Caco-2 (cell line): ENCODE measurements at regions not wholly inside any gene's neighbourhood (a gene's known extent, or its start where the extent isn't known, plus 50 kb on each side); places are given as distances from the start of the nearest gene placed in this dataset.

Source experiments
- BruUV-seq: library from RNA; stranded (reverse); fragments of 400-500 nt; replicated peaks from 2 replicates; lab custom pipeline; 2021; lab: Mats Ljungman, UMichigan
- CTCF ChIA-PET: fragments of 300-600 bp; sonication (Branson Sonifier 250); formaldehyde crosslinking; loops from one replicate; lab custom pipeline; 2022; ENCODE audit warnings: antibody characterized with exemption; lab: Charles Lee
- POLR2A ChIA-PET: fragments of 300-600 bp; sonication (Branson Sonifier 250); formaldehyde crosslinking; loops from one replicate; lab custom pipeline; 2022; ENCODE audit warnings: antibody characterized with exemption; lab: Charles Lee
- DNase-seq, 2 experiments: peaks; one replicate each; pipeline versions ENCODE4 v3.0.0 to v3.0.0-alpha.2; 2020 to 2022
- H3K27me3 ChIP-seq: replicated peaks from 2 replicates; pipeline ENCODE4 v1.6.0; 2011; ENCODE audit warnings: low read length; ENCODE audit not compliant: control insufficient read depth, insufficient read depth
- H3K36me3 ChIP-seq: 2 replicates; pipeline ENCODE4 v1.5.1; 2011; ENCODE audit warnings: low read length; ENCODE audit not compliant: control insufficient read depth, insufficient read depth
- H3K4me1 ChIP-seq: fragments of 250-450 bp; sonication (Bioruptor Pico); 2 replicates; pipeline ENCODE4 v1.5.1; 2020; ENCODE audit warnings: mild to moderate bottlenecking
- H3K4me3 ChIP-seq: 2 replicates; pipeline ENCODE4 v1.5.1; 2011; ENCODE audit warnings: low read depth, mild to moderate bottlenecking, control low read depth, low read length
- H3K9me3 ChIP-seq: fragments of 250-450 bp; sonication (Bioruptor Pico); 2 replicates; pipeline ENCODE4 v1.5.1; 2020; ENCODE audit warnings: mild to moderate bottlenecking, moderate library complexity
- H3K27ac Mint-ChIP-seq: one replicate; pipeline ENCODE4 v1.8.0; 2022; ENCODE audit warnings: mixed read lengths; ENCODE audit not compliant: unreplicated experiment
- H3K27me3 Mint-ChIP-seq: one replicate; pipeline ENCODE4 v1.8.0; 2022; ENCODE audit warnings: mixed read lengths; ENCODE audit not compliant: insufficient read depth, unreplicated experiment
- H3K36me3 Mint-ChIP-seq: one replicate; pipeline ENCODE4 v1.8.0; 2022; ENCODE audit warnings: mild to moderate bottlenecking, mixed read lengths; ENCODE audit not compliant: insufficient read depth, unreplicated experiment
- H3K4me1 Mint-ChIP-seq: one replicate; pipeline ENCODE4 v1.8.0; 2022; ENCODE audit warnings: low read depth, mixed read lengths; ENCODE audit not compliant: unreplicated experiment
- H3K4me3 Mint-ChIP-seq: one replicate; pipeline ENCODE4 v1.8.0; 2022; ENCODE audit warnings: mild to moderate bottlenecking, moderate library complexity, mixed read lengths; ENCODE audit not compliant: unreplicated experiment
- H3K9me3 Mint-ChIP-seq: one replicate; pipeline ENCODE4 v1.8.0; 2022; ENCODE audit warnings: mixed read lengths; ENCODE audit not compliant: unreplicated experiment
- CTCF ChIP-seq, 2 experiments: fragments of 200-600 bp in 1 of 2; IDR thresholded peaks; 1 replicate in 1 of 2; 2 replicates in 1 of 2; pipeline versions ENCODE4 v1.5.1 to v1.8.0; 2011 to 2022; ENCODE audit warnings: antibody characterized with exemption in 1 of 2, control low read depth in 1 of 2, inconsistent platforms in 1 of 2, low read depth in 1 of 2, low read length in 1 of 2, mild to moderate bottlenecking in 1 of 2, moderate library complexity in 1 of 2; ENCODE audit not compliant: insufficient read depth in 1 of 2, severe bottlenecking in 1 of 2, unreplicated experiment in 1 of 2
- intact Hi-C: fragments of 100-400 bp; cut with micrococcal nuclease; formaldehyde crosslinking; loops from one replicate; pipeline ENCODE4 v1.10.0; 2022; ENCODE audit not compliant: unreplicated experiment

DNA sequence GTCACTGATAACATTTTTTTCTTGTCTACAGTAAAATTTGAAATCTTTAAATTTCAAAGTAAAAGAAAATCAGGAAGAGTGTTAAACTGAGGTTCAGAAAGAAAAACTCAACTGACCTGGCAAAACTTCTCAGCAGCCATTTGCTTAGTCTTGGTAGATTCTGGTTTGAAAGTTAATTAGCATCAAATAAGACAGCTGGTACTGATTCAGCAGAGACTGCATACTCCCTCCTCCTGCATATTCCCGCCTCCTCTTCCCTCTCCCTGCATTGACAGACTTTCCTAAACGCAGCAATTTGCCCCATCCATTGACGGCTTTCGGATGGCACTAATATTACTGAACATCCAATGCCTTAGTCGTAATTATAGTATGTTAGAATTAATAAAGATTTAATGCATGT, 520.8 kb downstream of the FLRT2 start:
- CTCF ChIA-PET: no interaction called here

DNA sequence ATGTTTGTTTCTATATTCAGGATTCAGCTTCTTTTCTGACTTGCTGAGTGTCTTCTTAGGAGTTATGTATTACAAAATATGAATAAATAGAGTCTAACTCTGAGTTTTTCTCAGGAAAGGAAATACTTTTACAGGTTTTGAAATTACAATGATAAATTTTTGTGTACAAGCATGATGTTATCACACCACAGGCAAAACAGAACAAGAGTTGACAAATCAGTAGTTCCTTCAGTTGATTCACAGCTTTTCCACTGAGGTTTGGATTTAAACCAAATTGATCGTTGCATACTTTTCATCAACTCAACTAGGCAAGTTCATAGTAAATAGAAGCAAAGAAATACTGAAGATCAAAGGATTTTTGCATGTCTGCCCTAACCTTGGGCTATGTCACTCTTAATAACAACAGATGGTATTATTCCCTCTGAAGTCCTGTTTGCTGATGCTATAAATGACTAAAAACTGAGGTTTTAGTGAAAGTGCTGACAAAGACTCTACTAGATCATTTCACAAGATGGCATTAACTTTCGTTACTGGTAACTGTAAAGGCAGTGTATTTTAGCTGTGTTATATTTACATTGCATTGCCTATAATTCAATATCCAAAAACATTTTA, 520.2 kb downstream of the FLRT2 start:
- no peaks in the 10 kb centered on the region for H3K4me1 ChIP-seq
- ChIA-PET POLR2A (no interaction called here), CTCF (no interaction called here)
- no peak for TF ChIP-seq CTCF (IDR thresholded peaks at IDR 0.05; ENCODE audit: insufficient read depth in 1 of 2, low read depth in 1 of 2, low read length in 1 of 2, severe bottlenecking in 1 of 2, unreplicated experiment in 1 of 2)
- no peaks in the 10 kb centered on the region for H3K27me3 ChIP-seq
- no peak for DNase-seq
- peaks cover 5% of the 10 kb centered on the region for H3K9me3 Mint-ChIP-seq
- H3K36me3 ChIP-seq: no peaks in the 10 kb centered on the region
- no peaks in the 10 kb centered on the region for H3K4me1 Mint-ChIP-seq
- H3K9me3 ChIP-seq: no peaks in the 10 kb centered on the region
- peaks cover 11% of the 10 kb centered on the region for H3K27me3 Mint-ChIP-seq
- BruUV-seq: no TSS peak
- H3K4me3 ChIP-seq: no peak overlapping the region
- no peaks in the 10 kb centered on the region for H3K36me3 Mint-ChIP-seq
- H3K27ac Mint-ChIP-seq: no peak overlapping the region
- no peak overlapping the region for H3K4me3 Mint-ChIP-seq
- intact Hi-C loops: no loop called here

More for the DNA sequence above, 520.8 kb downstream of the FLRT2 start:
- H3K4me1 ChIP-seq: no peaks in the 10 kb centered on the region
- Mint-ChIP-seq H3K36me3 (no peaks in the 10 kb centered on the region), H3K4me3 (no peak overlapping the region), H3K27ac (no peak overlapping the region), H3K9me3 (no peaks in the 10 kb centered on the region), H3K27me3 (peaks cover 7% of the 10 kb centered on the region), H3K4me1 (no peaks in the 10 kb centered on the region)
- no peak for TF ChIP-seq CTCF (IDR thresholded peaks at IDR 0.05; ENCODE audit: insufficient read depth in 1 of 2, low read depth in 1 of 2, low read length in 1 of 2, severe bottlenecking in 1 of 2, unreplicated experiment in 1 of 2)
- H3K27me3 ChIP-seq: no peaks in the 10 kb centered on the region
- POLR2A ChIA-PET: no interaction called here
- no peak for DNase-seq
- no peaks in the 10 kb centered on the region for H3K36me3 ChIP-seq
- intact Hi-C loops: no loop called here
- no TSS peak for BruUV-seq
- no peaks in the 10 kb centered on the region for H3K9me3 ChIP-seq
- H3K4me3 ChIP-seq: no peak overlapping the region

GRCh38 chr14:86039176-86039575, 509.2 kb downstream of the FLRT2 start:
- DNase-seq: no peak
- ChIA-PET POLR2A (no interaction called here), CTCF (no interaction called here)
- Histone ChIP-seq H3K36me3 (no peaks in the 10 kb centered on the region), H3K4me3 (no peak overlapping the region), H3K4me1 (no peaks in the 10 kb centered on the region), H3K9me3 (no peaks in the 10 kb centered on the region), H3K27me3 (no peaks in the 10 kb centered on the region)
- intact Hi-C loops: no loop called here
- Mint-ChIP-seq H3K4me3 (no peak overlapping the region), H3K36me3 (no peaks in the 10 kb centered on the region), H3K27me3 (no peaks in the 10 kb centered on the region), H3K4me1 (no peaks in the 10 kb centered on the region), H3K27ac (no peak overlapping the region), H3K9me3 (no peaks in the 10 kb centered on the region)
- no peak for TF ChIP-seq CTCF (IDR thresholded peaks at IDR 0.05; ENCODE audit: insufficient read depth in 1 of 2, low read depth in 1 of 2, low read length in 1 of 2, severe bottlenecking in 1 of 2, unreplicated experiment in 1 of 2)
- no TSS peak for BruUV-seq
